Activated T-cell treated with anti-CD3 and anti-CD28 coated beads, Interleukin-2, amount 50 U/mL, for 4 hours (primary cell): ENCODE measurements at regions not wholly inside any gene's neighbourhood (a gene's known extent, or its start where the extent isn't known, plus 50 kb on each side); places are given as distances from the start of the nearest gene placed in this dataset.

Experiments used
- ATAC-seq, 2 donors: fragments of 200-7000 bp; cut with Tn5 transposase; one replicate each; pipeline ENCODE4 v1.10.0; 2021
- DNase-seq: peaks from one replicate; pipeline ENCODE4 v3.0.0-alpha.2; 2020
- H3K27me3 Mint-ChIP-seq: one replicate; pipeline ENCODE4 v1.8.0; 2021; ENCODE audit warnings: low read depth, mixed read lengths
- H3K36me3 Mint-ChIP-seq: one replicate; pipeline ENCODE4 v1.8.0; 2022; ENCODE audit warnings: mixed read lengths; ENCODE audit not compliant: insufficient read depth
- H3K4me1 Mint-ChIP-seq: one replicate; pipeline ENCODE4 v1.8.0; 2021; ENCODE audit warnings: low read depth, mixed read lengths
- H3K4me3 Mint-ChIP-seq: one replicate; pipeline ENCODE4 v1.8.0; 2021; ENCODE audit warnings: mild to moderate bottlenecking, moderate library complexity, mixed read lengths
- H3K9me3 Mint-ChIP-seq: one replicate; pipeline ENCODE4 v1.8.0; 2021; ENCODE audit warnings: mixed read lengths

DNA sequence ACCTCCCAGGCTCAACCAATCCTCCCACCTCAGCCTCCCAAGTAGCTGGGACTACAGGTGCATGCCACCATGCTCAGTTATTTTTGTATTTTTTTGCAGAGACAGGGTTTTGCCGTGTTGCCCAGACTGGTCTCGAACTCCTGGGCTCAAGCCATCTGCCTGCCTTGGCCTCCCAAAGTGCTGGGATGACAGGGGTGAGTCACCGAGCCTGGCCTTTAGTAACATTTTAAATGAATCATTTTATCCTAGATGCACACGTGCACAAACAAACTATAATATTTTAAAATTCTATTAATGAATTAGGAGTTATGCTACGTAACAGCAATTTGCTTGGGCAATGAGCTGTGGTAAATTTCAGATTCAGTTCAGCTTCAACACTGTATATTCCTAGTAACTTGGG, 862.5 kb upstream of the ID2 start:
- H3K4me3 Mint-ChIP-seq: no peak overlapping the region

DNA sequence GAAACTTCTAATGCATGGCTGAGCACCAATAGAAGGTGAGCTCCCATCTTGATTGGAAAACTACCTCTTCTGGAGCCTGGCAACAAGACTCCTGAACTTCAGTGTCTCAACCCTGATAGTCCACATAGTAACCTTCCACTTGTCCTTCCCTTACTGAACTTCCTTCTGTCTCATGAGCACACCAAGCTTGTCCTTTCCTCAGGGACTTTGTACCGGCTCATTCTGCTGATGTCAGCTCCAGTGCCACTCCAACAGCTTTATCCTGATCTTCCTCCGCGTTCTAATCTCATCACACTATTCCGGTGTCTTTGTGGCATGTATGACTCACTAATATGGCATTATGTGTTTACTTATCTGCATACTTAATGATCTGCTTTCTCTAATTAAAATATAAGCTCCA, 862.0 kb upstream of the ID2 start:
- Mint-ChIP-seq H3K9me3 (no peaks in the 10 kb centered on the region), H3K4me1 (no peaks in the 10 kb centered on the region), H3K4me3 (no peak overlapping the region), H3K36me3 (no peaks in the 10 kb centered on the region), H3K27me3 (no peaks in the 10 kb centered on the region)
- DNase-seq (no peak), ATAC-seq (no peak)

More for the DNA sequence above, 862.5 kb upstream of the ID2 start:
- ATAC-seq (no peak), DNase-seq (no peak)
- no peaks in the 10 kb centered on the region for H3K4me1 Mint-ChIP-seq
- no peaks in the 10 kb centered on the region for H3K27me3 Mint-ChIP-seq
- no peaks in the 10 kb centered on the region for H3K36me3 Mint-ChIP-seq
- no peaks in the 10 kb centered on the region for H3K9me3 Mint-ChIP-seq

- Mint-ChIP-seq H3K4me1 (peaks cover 16% of the 10 kb centered on the region), H3K9me3 (no peaks in the 10 kb centered on the region), H3K4me3 (no peak overlapping the region), H3K27me3 (no peaks in the 10 kb centered on the region), H3K36me3 (no peaks in the 10 kb centered on the region)
- no peak for ATAC-seq
- no peak for DNase-seq
Measured at GRCh38 chr2:7824211-7824610, 857.6 kb upstream of the ID2 start.

DNA sequence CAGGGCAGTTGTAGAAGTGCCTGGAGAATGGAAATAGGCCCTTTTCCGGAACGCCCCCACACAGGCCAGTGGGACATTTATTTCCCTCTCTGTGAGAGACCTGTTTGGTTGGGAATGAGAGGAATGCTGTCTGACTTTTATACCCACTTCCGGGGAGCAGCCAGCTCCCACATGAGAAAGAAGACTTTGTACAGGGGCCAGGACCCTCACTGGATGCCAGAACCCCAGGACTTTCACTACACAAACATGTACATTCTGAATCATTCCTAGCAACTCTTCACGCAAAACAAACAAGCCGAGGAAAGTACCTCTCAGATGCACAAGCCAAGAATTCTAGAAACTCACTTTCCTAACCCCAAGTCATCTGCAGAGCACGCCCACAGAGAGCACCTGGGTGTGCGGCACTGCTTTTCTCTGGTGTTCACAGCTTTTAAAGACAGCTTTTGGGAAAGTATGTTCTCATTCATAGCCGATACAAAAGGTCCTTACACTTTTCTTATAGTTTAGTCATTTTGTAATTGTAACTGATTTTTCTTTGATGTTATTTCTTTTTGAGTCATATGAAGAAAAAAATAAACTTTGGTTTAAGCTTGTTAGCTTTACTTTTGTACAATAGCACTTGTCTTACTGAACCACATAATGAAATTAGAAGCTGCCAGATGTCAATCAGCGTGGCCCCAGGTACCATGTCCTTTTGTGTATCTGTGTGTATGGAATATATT, 856.1 kb upstream of the ID2 start:
- peaks cover 16% of the 10 kb centered on the region for H3K4me1 Mint-ChIP-seq
- DNase-seq (no peak), ATAC-seq (peak; percentile 94)
- no peaks in the 10 kb centered on the region for H3K9me3 Mint-ChIP-seq
- no peaks in the 10 kb centered on the region for H3K27me3 Mint-ChIP-seq
- no peak overlapping the region for H3K4me3 Mint-ChIP-seq
- no peaks in the 10 kb centered on the region for H3K36me3 Mint-ChIP-seq

DNA sequence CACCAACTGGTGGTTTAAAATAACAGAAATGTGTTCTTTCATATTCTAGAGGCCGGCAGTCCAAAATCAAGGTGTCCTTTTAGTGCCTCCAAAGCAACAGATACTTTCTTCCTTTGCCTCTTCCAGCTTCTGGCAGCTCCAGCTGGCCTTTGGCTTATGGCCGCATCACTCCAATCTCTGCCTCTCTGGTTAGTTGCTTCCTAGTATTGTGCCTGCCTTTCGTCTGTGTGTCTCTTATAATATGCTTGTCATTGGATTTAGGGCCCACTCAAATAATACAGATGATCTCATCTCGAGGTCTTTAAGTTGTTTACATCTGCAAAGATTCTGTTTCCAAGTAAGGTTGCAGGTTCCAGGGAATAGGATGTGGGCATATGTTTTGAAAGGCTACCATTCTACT, 855.2 kb upstream of the ID2 start:
- no peaks in the 10 kb centered on the region for H3K9me3 Mint-ChIP-seq
- H3K4me1 Mint-ChIP-seq: peaks cover 16% of the 10 kb centered on the region
- H3K27me3 Mint-ChIP-seq: no peaks in the 10 kb centered on the region
- ATAC-seq: no peak
- H3K4me3 Mint-ChIP-seq: no peak overlapping the region
- no peaks in the 10 kb centered on the region for H3K36me3 Mint-ChIP-seq
- no peak for DNase-seq

DNA sequence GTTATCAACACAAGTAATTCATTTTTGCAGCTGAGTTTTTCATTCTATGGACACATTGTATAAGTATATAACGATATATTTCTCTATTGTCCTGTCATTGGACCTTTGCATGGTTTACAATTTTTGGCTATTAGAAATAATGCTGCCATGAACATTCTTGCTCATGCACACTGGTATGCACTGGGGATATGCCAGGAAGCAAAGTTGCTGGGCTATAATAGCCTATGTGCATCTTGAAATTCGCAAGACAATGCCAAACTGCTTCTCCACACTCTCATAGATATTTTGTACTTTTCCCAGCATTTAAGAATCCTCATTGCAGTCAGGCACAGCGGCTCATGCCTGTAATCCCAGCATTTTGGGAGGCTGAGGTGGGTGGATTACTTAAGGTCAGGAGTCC, 852.6 kb upstream of the ID2 start:
- Mint-ChIP-seq H3K27me3 (no peaks in the 10 kb centered on the region), H3K4me1 (peaks cover 16% of the 10 kb centered on the region), H3K4me3 (no peak overlapping the region), H3K9me3 (no peaks in the 10 kb centered on the region), H3K36me3 (no peaks in the 10 kb centered on the region)
- ATAC-seq: no peak
- no peak for DNase-seq

GRCh38 chr2:7830616-7831015, 851.2 kb upstream of the ID2 start:
- H3K36me3 Mint-ChIP-seq: no peaks in the 10 kb centered on the region
- no peaks in the 10 kb centered on the region for H3K9me3 Mint-ChIP-seq
- DNase-seq (no peak), ATAC-seq (no peak)
- H3K4me3 Mint-ChIP-seq: no peak overlapping the region
- peaks cover 17% of the 10 kb centered on the region for H3K4me1 Mint-ChIP-seq
- H3K27me3 Mint-ChIP-seq: no peaks in the 10 kb centered on the region

DNA sequence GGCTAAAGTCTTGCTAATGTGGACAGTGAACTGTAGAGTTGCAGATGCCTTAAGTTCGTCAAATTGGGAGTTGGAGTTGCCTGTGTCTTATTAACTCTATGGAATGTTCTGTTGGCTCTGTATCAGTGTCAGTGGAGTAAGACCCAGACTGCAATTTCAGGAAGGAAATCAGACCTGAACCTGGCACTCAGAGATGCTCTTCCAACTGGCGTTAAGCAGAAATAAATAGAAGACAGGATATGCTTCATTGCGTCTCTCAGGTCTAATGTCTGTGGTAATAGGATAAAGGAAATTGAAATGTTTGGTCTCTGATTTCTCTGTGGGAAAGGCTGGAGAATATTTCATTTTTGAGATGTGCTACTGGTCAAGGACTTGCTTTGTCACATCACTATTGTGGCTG, 846.7 kb upstream of the ID2 start:
- no peaks in the 10 kb centered on the region for H3K9me3 Mint-ChIP-seq
- DNase-seq: no peak
- ATAC-seq: no peak
- H3K4me1 Mint-ChIP-seq: peaks cover 7% of the 10 kb centered on the region
- H3K4me3 Mint-ChIP-seq: no peak overlapping the region
- H3K27me3 Mint-ChIP-seq: no peaks in the 10 kb centered on the region
- no peaks in the 10 kb centered on the region for H3K36me3 Mint-ChIP-seq

DNA sequence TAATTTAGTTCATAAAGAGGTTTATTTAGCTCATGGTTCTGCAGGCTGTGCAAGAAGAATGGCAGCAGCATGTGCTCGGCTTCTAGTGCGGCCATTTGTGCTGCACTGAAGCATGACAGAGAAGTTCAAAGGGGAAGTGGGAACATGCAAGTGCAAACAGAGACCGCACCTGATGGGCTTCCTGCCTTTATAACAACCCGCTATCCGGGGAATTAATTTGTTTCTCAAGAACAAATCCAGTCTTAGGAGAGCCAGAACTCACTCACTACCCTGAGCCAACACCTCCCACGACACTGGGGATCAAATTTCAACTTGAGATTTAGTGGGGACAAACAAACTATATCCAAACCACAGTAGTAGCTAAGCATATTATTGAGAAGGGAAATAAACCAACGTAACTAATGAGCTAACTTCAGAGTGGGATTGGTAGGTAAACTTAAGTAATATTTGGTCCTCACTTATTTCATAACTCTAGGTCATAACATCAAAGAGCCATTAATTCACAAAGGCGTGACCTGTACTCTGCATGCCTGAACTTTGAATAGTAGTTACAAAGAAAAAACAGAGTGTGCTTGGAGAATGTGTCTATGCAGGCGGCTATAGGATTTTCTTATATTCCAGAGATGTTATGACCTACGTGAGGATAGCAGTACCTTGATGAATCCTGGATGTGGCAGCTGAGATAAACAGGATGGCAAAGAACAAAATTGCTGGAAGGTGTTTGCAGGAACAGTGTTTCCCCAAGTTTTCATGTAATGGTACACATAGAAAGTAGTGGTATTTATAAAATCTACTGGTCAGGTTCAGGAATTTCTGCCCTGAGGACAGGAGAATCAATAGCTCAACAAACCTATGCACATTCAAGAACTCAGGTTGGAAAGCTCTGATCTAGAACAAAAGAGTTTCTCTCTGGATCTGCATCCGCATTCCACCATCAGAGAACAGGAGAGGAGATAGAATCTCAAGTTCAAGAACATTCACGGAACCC, 845.9 kb upstream of the ID2 start:
- Mint-ChIP-seq H3K9me3 (no peaks in the 10 kb centered on the region), H3K4me1 (peaks cover 7% of the 10 kb centered on the region), H3K27me3 (no peaks in the 10 kb centered on the region), H3K36me3 (no peaks in the 10 kb centered on the region), H3K4me3 (no peak overlapping the region)
- DNase-seq (no peak), ATAC-seq (no peak)

DNA sequence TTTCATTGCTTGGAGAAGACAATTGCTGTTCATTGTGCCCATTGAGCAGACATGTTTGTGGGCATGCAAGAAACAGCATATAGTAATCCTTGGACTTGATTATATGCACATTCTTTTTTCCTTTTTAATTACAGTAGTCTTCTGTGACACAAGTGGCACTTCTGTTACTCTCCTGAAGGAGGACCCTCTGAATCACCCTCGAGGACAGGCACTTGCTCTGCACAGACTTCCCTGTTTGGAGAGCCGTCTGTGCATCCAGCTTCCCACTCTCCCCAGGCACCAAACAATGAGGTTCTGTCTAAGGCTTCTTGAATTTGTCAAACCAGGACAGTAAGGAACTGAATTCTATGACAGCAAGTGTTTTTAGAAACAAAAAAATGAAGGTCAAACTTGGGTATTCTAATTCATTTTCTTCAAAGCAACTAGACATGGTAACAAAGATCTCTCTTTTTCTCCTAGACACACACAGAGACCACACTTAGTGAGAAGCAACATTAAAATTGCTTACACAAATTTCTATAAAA, 844.6 kb upstream of the ID2 start:
- DNase-seq (no peak), ATAC-seq (no peak)
- no peak overlapping the region for H3K4me3 Mint-ChIP-seq
- no peaks in the 10 kb centered on the region for H3K9me3 Mint-ChIP-seq
- H3K4me1 Mint-ChIP-seq: peaks cover 9% of the 10 kb centered on the region
- no peaks in the 10 kb centered on the region for H3K36me3 Mint-ChIP-seq
- no peaks in the 10 kb centered on the region for H3K27me3 Mint-ChIP-seq

DNA sequence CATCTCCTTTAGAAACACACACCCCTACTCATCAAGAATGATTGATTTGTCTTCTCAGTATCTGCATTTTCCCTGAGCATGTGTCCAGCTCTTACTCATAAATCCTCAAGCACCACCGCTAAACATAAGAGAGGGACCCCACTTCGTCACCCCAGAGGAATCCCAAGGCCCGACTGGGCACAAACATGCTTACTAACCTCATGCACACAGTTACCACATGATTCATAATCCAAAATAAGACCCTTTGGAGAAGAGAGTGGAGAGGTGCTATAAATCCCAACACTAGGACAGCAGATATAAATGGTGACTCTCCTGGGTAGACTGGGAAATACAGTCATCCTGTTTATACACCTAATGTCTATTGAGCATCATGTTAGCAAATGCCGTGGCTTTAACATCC, 843.2 kb upstream of the ID2 start:
- no peaks in the 10 kb centered on the region for H3K27me3 Mint-ChIP-seq

DNA sequence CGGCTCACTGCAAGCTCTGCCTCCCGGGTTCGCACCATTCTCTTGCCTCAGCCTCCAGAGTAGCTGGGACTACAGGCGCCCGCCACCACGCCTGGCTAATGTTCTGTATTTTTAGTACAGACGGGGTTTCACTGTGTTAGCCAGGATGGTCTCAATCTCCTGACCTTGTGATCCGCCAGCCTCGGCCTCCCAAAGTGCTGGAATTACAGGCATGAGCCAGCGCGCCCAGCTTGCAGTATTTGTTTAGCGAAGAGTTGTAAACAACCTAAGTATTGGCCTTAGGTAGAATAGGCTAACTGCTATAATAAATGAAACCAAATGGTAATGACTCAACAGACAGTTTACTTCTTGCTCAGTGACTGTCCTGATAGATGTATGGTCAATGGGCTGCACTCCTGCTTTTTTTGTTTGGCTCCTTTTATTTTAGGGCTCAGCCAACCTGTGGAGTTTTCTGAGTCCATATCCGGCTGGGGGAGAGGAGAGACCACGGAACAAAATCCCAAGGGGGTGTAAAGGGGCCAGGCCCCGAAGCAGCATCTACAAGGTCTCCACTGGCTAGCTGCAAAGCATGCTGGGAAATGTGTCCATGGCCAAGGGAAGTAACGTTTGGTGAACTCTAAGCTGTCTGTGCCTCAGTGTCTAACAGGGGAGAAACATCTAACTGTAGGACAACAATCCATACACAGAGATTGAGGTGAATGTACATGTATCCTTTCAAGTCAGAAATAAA, 841.0 kb upstream of the ID2 start:
- H3K36me3 Mint-ChIP-seq: no peaks in the 10 kb centered on the region
- no peak for DNase-seq

More for the DNA sequence above, 843.2 kb upstream of the ID2 start:
- DNase-seq (no peak), ATAC-seq (no peak)
- Mint-ChIP-seq H3K9me3 (no peaks in the 10 kb centered on the region), H3K4me3 (no peak overlapping the region), H3K4me1 (peaks cover 9% of the 10 kb centered on the region), H3K36me3 (no peaks in the 10 kb centered on the region)

GRCh38 chr2:7841751-7842150, 840.1 kb upstream of the ID2 start:
- Mint-ChIP-seq H3K9me3 (no peaks in the 10 kb centered on the region), H3K4me1 (peaks cover 2% of the 10 kb centered on the region), H3K36me3 (no peaks in the 10 kb centered on the region), H3K4me3 (no peak overlapping the region), H3K27me3 (no peaks in the 10 kb centered on the region)
- ATAC-seq (no peak), DNase-seq (no peak)

More for the DNA sequence above, 841.0 kb upstream of the ID2 start:
- Mint-ChIP-seq H3K4me1 (peaks cover 2% of the 10 kb centered on the region), H3K9me3 (no peaks in the 10 kb centered on the region), H3K4me3 (no peak overlapping the region), H3K27me3 (no peaks in the 10 kb centered on the region)
- ATAC-seq: no peak

GRCh38 chr2:7844414-7844965, 837.4 kb upstream of the ID2 start:
- H3K4me3 Mint-ChIP-seq: no peak overlapping the region
- H3K4me1 Mint-ChIP-seq: peaks cover 19% of the 10 kb centered on the region
- no peak for ATAC-seq
- no peaks in the 10 kb centered on the region for H3K27me3 Mint-ChIP-seq
- H3K9me3 Mint-ChIP-seq: no peaks in the 10 kb centered on the region
- no peak for DNase-seq
- no peaks in the 10 kb centered on the region for H3K36me3 Mint-ChIP-seq
